GM19238 (cell line): ENCODE measurements at regions not wholly inside any gene's neighbourhood (a gene's known extent, or its start where the extent isn't known, plus 50 kb on each side); places are given as distances from the start of the nearest gene placed in this dataset.
"Not testable (repeated sequence)": the region's sequence is repeated elsewhere in the genome, so short reads cannot be mapped to it uniquely, and the experiment has no call there.

Experiments
- DNase-seq: peaks from one replicate; pipeline ENCODE4 v3.0.0; 2011; ENCODE audit warnings: low spot score; ENCODE audit not compliant: insufficient read length

- DNase-seq, result no peak
These were observed 50.5 kb upstream of the OTOS start for GRCh38 chr2:240191001-240191400.

DNA sequence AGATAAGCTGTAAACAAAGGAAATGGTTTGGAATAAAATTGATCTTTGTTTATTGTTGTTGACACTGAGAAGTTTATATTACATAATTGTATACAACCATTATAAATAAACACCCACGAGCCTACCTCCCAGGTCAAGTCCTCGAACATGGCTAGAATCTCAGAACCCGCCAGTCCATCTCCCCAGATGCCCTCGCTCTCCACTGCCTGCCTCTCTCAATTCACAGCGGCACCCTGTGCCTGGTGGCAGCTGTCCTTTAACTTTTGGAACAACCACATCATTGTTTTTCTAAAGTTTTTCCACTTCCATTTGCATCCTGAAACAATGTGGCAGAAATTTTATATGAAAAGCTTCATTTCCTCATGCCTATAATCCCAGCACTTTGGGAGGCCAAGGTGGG is 52.2 kb upstream of the OTOS start:
- DNase-seq, result no peak

DNA sequence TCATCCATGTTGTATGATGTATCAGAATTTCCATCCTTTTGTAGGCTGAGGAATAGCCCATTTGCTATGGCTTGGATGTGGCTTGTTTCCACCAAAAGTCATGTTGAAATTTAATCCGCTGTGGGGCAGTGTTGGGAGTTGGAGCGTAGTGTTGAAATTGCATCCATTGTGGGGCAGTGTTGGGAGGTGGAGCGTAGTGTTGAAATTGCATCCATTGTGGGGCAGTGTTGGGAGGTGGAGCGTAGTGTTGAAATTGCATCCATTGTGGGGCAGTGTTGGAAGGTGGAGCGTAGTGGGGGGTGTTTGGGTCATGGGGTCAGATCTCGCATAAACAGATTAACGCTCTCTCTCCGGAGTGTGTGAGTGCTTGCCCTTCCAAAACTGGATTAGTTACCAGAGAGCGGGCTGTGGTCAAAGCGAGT is 53.9 kb upstream of the OTOS start:
- not testable (repeated sequence) for DNase-seq

DNA sequence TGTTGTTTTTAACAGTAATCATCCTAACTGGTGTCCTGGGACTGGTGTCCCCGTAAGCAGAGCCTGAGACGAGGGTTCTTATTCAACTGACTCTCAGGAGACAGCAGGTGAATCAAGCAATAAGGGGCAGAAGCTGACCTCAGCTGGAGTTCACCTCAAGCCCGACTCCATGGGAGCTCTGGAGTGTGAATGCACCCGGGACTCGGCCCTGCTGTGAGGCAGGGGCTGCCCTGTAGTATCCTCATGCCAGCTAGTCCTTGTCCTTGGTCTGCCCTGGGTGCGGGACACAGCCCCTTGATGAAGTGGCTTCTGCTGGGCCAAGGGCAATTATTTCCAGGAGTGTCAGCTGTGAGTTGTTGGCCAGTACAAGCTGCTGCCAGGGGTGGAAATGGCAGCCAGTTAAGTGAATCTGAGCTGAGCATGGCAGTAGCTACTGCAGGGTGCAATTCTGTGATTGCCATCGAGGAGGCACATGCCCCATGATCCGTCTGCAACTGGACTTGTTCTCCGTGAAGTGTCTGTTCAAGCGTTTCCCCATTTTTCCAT is 54.9 kb upstream of the OTOS start:
- no peak for DNase-seq

- DNase-seq, result no peak
These were observed 56.4 kb upstream of the OTOS start for GRCh38 chr2:240196716-240197461.

- no peak for DNase-seq
These were observed 57.1 kb upstream of the OTOS start for GRCh38 chr2:240197462-240198139.

DNA sequence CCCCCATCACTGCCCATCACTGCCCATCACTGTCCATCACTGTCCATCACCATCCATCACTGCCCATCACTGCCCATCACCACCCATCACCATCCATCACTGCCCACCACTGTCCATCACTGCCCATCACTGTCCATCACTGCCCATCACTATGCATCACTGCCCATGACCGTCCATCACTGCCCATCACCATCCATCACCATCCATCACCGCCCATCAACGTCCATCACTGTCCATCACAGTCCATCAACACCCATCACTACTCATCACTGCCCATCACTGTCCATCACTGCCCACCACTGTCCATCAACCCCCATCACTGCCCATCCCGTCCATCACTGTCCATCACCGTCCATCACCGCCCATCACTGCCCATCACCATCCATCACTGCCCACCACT is 57.8 kb upstream of the OTOS start:
- DNase-seq, result no peak

GRCh38 chr2:240199133-240199870 is 58.8 kb upstream of the OTOS start:
- no peak for DNase-seq

DNA sequence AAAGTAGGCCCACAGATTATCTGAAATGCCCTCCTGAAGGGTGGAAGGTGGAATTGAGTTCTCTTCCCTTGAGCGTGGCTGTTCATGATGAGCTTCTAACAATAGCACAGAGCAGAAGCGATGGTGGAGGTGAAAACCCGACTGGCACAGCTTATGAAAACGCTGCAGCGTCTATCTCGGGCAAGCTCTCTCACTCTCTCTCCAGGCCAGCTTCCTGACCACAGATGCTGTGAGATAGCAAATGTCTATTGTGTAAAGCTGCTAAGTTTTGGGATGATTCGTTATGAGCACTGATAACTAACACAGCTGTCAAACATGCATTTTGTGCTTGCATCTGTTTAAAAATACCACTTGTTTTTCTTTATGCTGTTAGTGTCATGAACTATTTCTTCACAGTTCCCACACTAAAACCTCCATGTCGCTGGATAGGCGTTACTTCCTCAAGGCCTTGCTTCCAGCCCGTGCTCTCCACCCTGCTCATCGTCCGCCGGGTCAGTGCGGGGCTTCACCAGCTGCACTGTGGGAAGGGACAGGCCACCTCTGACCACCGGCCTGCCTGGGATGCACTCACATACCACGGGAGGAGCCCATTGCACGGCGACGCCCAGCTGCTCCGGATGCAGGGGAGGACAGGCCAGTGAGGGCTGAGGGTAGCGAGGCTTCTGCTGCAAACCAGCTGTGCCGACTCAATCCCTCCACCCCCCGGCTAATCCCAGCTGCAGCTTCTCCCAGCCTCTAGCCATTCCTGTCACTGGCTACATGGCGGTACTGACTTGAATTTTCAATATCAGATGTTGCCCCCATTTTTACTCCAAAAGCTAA is 60.0 kb upstream of the OTOS start:
- no peak for DNase-seq

GRCh38 chr2:240201866-240202265 is 61.4 kb upstream of the OTOS start:
- no peak for DNase-seq

- DNase-seq, result no peak
These were observed 62.1 kb upstream of the OTOS start for GRCh38 chr2:240202586-240202985.

- no peak for DNase-seq
These were observed 62.8 kb upstream of the OTOS start for GRCh38 chr2:240203031-240203787.

- no peak for DNase-seq
These were observed 63.4 kb upstream of the OTOS start for GRCh38 chr2:240203788-240204270.

GRCh38 chr2:240204431-240205276 is 64.2 kb upstream of the OTOS start:
- DNase-seq, result no peak

DNA sequence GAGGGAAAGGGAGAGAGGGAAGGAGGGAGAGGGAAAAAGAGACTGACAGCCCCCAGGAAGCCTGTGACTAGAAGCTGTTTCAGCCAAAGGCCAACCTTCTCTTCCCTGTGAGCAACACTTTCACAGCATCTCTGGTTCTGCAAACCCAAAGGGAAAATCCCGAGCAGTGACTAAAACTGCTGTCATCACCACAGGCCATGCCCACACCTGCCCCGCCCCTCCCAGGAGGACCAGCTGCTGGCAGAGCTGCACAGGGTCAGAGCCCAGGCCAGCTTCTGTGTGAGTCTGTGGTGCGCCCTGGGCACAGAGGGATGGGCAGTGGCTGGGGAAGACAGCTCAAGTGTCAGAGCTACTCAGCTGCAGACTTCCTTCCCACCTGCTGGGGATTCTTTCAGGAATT is 64.9 kb upstream of the OTOS start:
- DNase-seq, result no peak

DNA sequence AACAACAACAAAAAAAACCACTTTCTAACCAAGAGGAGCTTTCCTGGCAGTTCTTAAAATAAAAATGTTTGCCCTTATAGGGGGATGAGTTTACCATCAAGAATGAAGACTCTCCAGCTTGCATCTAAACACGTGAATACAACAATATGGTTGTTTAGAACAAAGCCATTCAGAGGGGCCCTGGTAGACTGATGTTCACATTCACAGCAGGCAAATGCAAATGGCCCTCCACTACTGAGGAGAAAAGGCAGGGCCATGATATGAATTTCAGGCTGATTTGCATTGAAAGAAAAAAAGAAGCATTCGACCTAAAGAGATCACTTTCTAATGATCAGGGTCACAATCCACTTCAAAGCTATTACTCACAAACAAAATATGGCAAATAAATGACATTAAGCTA is 65.3 kb upstream of the OTOS start:
- no peak for DNase-seq

DNA sequence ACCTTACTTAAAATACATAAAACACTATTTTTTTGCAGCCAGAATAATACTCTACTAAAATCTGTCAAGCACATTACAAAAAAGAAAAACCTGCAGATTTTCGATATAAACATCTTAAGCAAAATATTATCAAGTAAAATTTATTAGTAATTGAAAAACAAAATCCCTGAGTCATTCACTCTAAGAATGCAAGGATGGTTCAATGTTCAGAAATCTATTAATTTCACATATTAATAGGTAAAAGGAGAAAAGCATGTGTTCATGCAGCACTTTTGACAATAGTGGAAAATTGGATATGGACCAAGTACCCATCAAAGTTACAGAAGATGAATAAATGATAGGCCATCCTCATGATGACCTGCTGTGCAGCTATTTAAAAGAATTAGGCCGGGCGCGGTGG is 66.2 kb upstream of the OTOS start:
- no peak for DNase-seq

- no peak for DNase-seq
These were observed 67.2 kb upstream of the OTOS start for GRCh38 chr2:240207661-240208060.

DNA sequence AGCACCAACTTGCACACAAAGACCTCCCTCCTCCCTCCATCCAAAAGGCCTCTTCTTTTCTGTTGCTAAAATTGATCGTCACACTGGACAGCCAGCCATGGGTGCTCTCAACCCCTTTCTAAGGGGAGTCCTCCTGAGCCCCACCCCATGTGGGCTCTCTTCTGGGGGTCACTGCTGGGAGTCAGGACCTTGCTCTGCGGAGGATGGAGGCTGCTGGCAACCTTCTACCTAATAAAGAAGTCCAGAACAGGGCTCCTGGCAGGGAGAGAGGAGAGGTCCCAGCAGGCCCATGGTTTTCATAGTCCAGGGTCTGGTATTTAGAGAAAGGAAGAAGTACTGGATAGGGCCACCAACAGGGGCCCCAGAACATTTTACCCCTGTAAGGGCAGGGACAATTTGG is 67.6 kb upstream of the OTOS start:
- DNase-seq, result no peak
